Tibial nerve (tissue), 4 donors: ENCODE measurements at regions not wholly inside any gene's neighbourhood (a gene's known extent, or its start where the extent isn't known, plus 50 kb on each side); places are given as distances from the start of the nearest gene placed in this dataset.
A peak's percentile ranks its signal among the peaks of the same experiment; 100 is the strongest.

ENCODE experiments used
- DNase-seq, 2 donors: peaks; one replicate each; pipeline ENCODE4 v3.0.0-alpha.2; 2019; ENCODE audit warnings: low spot score in 2 of 2
- H3K27ac ChIP-seq, 4 donors: fragments of 200-600 bp; sonication (generic) in 3 of 4; one replicate each; pipeline ENCODE4 v1.5.1; 2017 to 2019; ENCODE audit warnings: mild to moderate bottlenecking in 1 of 4
- H3K27me3 ChIP-seq, 2 donors: fragments of 200-600 bp; sonication (generic) in 1 of 2; one replicate each; pipeline versions ENCODE4 v1.5.1 to v1.6.0; 2017 to 2019
- H3K36me3 ChIP-seq, 3 donors: fragments of 200-600 bp; sonication (generic); one replicate each; pipeline ENCODE4 v1.5.1; 2018 to 2019
- H3K4me1 ChIP-seq, 4 donors: fragments of 200-600 bp; sonication (generic) in 3 of 4; one replicate each; pipeline ENCODE4 v1.5.1; 2017 to 2019
- H3K4me3 ChIP-seq, 4 donors: fragments of 200-600 bp; sonication (generic) in 3 of 4; one replicate each; pipeline ENCODE4 v1.5.1; 2017 to 2019; ENCODE audit warnings: mild to moderate bottlenecking in 1 of 4, moderate library complexity in 1 of 4
- H3K9me3 ChIP-seq, 4 donors: fragments of 200-600 bp; sonication (generic) in 3 of 4; one replicate each; pipeline ENCODE4 v1.5.1; 2017 to 2019
- CTCF ChIP-seq, 5 experiments: fragments of 200-600 bp in 3 of 5; fragments of 450-650 bp in 2 of 5; sonication (generic) in 3 of 5; IDR thresholded peaks; one replicate each; pipeline ENCODE4 v1.5.1; 2016 to 2019; ENCODE audit warnings: antibody characterized with exemption in 5 of 5, mild to moderate bottlenecking in 3 of 5, moderate library complexity in 2 of 5
- EP300 ChIP-seq, 2 donors: sonication (generic); formaldehyde crosslinking; IDR thresholded peaks; one replicate each; pipeline ENCODE4 v1.6.1; 2017; ENCODE audit warnings: antibody characterized with exemption in 2 of 2, mild to moderate bottlenecking in 1 of 2
- POLR2A ChIP-seq, 2 donors: fragments of 450-650 bp; IDR thresholded peaks; one replicate each; pipeline ENCODE4 v1.6.1; 2017; ENCODE audit warnings: antibody characterized with exemption in 2 of 2, mild to moderate bottlenecking in 2 of 2, moderate library complexity in 2 of 2
- WGBS, 2 donors: methylation state at CpG; one replicate each; pipeline ENCODE4 v1.1.5; 2018; 5-methylcytosine and 5-hydroxymethylcytosine counted together

GRCh38 chr6:170205126-170205525 lies 85.8 kb downstream of the DLL1 start:
- no peak overlapping the region for H3K4me3 ChIP-seq
- WGBS, 2 donors: 72 to 85% methylated on average over 6 of the region's 6 CpGs
- no peak for TF ChIP-seq CTCF (IDR thresholded peaks at IDR 0.05)
- TF ChIP-seq EP300 (IDR thresholded peaks at IDR 0.05): no peak
- no peak for TF ChIP-seq POLR2A (IDR thresholded peaks at IDR 0.05)
- peaks cover 0 to 2% of the 10 kb centered on the region in 2 donors for H3K27me3 ChIP-seq
- DNase-seq: peak in 1 of 2 donors; percentile 2
- no peaks in the 10 kb centered on the region for H3K9me3 ChIP-seq
- no peaks in the 10 kb centered on the region for H3K36me3 ChIP-seq
- H3K27ac ChIP-seq: no peak overlapping the region
- no peaks in the 10 kb centered on the region for H3K4me1 ChIP-seq

- Histone ChIP-seq H3K4me3 (no peak overlapping the region), H3K27ac (no peak overlapping the region), H3K27me3 (no peaks in the 10 kb centered on the region), H3K36me3 (no peaks in the 10 kb centered on the region), H3K4me1 (no peaks in the 10 kb centered on the region), H3K9me3 (no peaks in the 10 kb centered on the region)
- DNase-seq: peak in 1 of 2 donors; percentile 1
- TF ChIP-seq EP300 (IDR thresholded peaks at IDR 0.05) (no peak), POLR2A (IDR thresholded peaks at IDR 0.05) (no peak), CTCF (IDR thresholded peaks at IDR 0.05) (no peak)
- WGBS, 2 donors: 80 to 82% methylated on average over 6 of the region's 6 CpGs
These were observed 87.7 kb downstream of the DLL1 start for GRCh38 chr6:170203212-170203611.

- no peaks in the 10 kb centered on the region for H3K9me3 ChIP-seq
- peak in 1 of 2 donors; percentile 1 for DNase-seq
- H3K4me3 ChIP-seq: no peak overlapping the region
- no peak overlapping the region for H3K27ac ChIP-seq
- H3K36me3 ChIP-seq: no peaks in the 10 kb centered on the region
- 76 to 80% methylated on average over 13 of the region's 13 CpGs for whole genome bisulfite sequencing, 2 donors
- no peaks in the 10 kb centered on the region for H3K27me3 ChIP-seq
- TF ChIP-seq EP300 (IDR thresholded peaks at IDR 0.05) (no peak), POLR2A (IDR thresholded peaks at IDR 0.05) (no peak)
- no peaks in the 10 kb centered on the region for H3K4me1 ChIP-seq
These were observed 88.3 kb downstream of the DLL1 start for GRCh38 chr6:170202416-170203135.

- Histone ChIP-seq H3K36me3 (no peaks in the 10 kb centered on the region), H3K27me3 (no peaks in the 10 kb centered on the region), H3K27ac (no peak overlapping the region), H3K9me3 (peaks cover 0 to 4% (median 1%) of the 10 kb centered on the region in 4 donors), H3K4me1 (no peaks in the 10 kb centered on the region), H3K4me3 (no peak overlapping the region)
- 90% methylated on average over 8 of the region's 8 CpGs for WGBS, 2 donors
- peak in 1 of 2 donors; percentile 1 for DNase-seq
- TF ChIP-seq CTCF (IDR thresholded peaks at IDR 0.05): no peak
- TF ChIP-seq EP300 (IDR thresholded peaks at IDR 0.05): no peak
- TF ChIP-seq POLR2A (IDR thresholded peaks at IDR 0.05): no peak
These were observed 89.5 kb downstream of the DLL1 start for GRCh38 chr6:170201361-170201760.

- peaks cover 0 to 12% (median 5%) of the 10 kb centered on the region in 4 donors for H3K9me3 ChIP-seq
- 36 to 62% methylated on average over 9 of the region's 9 CpGs for WGBS, 2 donors
- DNase-seq: peak in 1 of 2 donors; percentile 4
- H3K27me3 ChIP-seq: no peaks in the 10 kb centered on the region
- no peaks in the 10 kb centered on the region for H3K4me1 ChIP-seq
- H3K27ac ChIP-seq: no peak overlapping the region
- no peaks in the 10 kb centered on the region for H3K36me3 ChIP-seq
- H3K4me3 ChIP-seq: no peak overlapping the region
- TF ChIP-seq EP300 (IDR thresholded peaks at IDR 0.05): no peak
- no peak for TF ChIP-seq CTCF (IDR thresholded peaks at IDR 0.05)
- TF ChIP-seq POLR2A (IDR thresholded peaks at IDR 0.05): no peak
These were observed 90.4 kb downstream of the DLL1 start for GRCh38 chr6:170200458-170200891.
